Testis (tissue), 2 donors: ENCODE measurements at regions not wholly inside any gene's neighbourhood (a gene's known extent, or its start where the extent isn't known, plus 50 kb on each side); places are given as distances from the start of the nearest gene placed in this dataset.

Experiments
- CTCF ChIP-seq, 3 experiments: fragments of 450-650 bp in 2 of 3; fragments of 200-600 bp in 1 of 3; sonication (generic) in 1 of 3; IDR thresholded peaks; one replicate each; pipeline ENCODE4 v1.5.1; 2016 to 2019; ENCODE audit warnings: antibody characterized with exemption in 3 of 3, mild to moderate bottlenecking in 2 of 3, moderate library complexity in 1 of 3
- POLR2A ChIP-seq: fragments of 450-650 bp; IDR thresholded peaks from one replicate; pipeline ENCODE4 v1.6.1; 2017; ENCODE audit warnings: antibody characterized with exemption, mild to moderate bottlenecking, moderate library complexity

GRCh38 chr7:152543799-152544198 lies 108.0 kb upstream of the KMT2C start:
- TF ChIP-seq CTCF (IDR thresholded peaks at IDR 0.05) (no peak), POLR2A (no peak)
